Islet precursor cell (in vitro differentiated cells): ENCODE measurements at regions not wholly inside any gene's neighbourhood (a gene's known extent, or its start where the extent isn't known, plus 50 kb on each side); places are given as distances from the start of the nearest gene placed in this dataset.

ENCODE experiments used
- DNase-seq: peaks from one replicate; pipeline ENCODE4 v3.0.0-alpha.2; 2018

DNA sequence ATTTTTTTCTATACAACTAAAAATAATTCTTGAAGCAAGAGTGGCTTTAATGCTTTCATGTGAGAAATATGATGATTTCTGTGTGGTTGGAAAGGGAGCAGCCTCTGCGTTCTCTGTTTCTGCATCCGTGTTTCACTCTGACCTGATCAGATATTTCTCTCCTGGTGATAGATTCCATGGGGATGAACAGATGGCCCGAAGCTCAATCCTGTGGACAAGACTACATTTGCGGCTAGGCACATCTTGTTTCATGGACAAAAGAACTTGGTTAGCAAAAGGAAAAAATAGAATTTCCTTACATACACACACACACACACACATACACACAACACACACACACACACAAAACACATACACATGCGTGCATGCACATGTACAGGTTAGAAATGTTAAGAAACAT lies 218.2 kb upstream of the ADAMTS16 start:
- no peak for DNase-seq

DNA sequence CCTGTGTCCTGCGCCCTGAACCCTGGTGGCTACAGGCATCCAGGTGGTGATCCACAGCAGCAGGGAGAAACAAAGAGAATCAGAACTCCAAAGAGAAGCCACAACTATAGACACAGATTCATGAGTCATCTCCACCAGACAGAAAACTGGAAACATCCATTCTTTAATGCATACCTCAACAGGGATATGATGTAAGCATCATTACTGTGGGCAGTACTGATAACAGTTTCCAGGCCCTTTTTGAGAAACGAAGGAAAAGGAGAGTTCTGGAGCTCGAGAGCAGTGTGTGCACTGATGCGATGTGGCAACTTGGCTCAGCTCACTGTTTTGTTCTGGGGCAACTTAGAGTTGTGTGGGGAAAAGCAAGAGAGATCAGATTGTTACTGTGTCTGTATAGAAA lies 215.6 kb upstream of the ADAMTS16 start:
- DNase-seq, result no peak

DNA sequence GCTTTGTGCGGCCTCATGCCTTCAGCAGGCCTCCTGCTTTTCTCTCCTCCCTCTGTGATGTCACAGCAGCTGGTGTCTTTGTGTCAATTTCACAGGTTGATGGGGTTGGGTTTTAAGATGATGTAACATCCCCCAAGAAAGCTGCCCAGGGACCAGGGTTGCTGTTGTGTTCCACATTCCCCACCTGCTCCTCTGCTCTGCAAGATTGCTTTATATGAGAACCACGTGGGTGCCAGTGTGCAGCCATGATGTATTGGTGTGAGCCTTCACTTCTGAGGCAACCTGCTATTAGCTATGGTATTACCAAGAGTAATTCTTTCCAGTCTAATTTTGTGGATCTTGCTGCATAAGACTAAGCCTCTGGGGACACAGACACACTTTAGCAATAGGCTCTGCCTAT lies 213.0 kb upstream of the ADAMTS16 start:
- no peak for DNase-seq

DNA sequence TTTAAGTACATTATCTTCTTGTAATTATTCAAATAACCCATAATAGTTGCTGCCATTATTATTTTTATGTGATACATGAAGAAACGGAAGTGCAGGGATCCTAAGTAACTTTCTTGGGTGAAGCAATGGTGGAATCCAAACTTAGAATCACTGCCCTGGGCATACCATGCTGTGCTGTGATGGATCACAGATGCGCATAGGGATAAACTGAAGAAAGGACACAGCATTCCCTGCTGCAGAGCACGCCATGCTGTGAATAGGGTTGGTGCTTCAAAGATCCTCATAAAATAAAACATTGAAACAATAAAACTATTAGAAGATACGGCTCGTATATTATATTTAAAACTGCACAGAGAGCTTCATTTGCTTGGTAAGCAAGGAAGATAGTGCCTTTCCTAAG lies 211.7 kb upstream of the ADAMTS16 start:
- no peak for DNase-seq

DNA sequence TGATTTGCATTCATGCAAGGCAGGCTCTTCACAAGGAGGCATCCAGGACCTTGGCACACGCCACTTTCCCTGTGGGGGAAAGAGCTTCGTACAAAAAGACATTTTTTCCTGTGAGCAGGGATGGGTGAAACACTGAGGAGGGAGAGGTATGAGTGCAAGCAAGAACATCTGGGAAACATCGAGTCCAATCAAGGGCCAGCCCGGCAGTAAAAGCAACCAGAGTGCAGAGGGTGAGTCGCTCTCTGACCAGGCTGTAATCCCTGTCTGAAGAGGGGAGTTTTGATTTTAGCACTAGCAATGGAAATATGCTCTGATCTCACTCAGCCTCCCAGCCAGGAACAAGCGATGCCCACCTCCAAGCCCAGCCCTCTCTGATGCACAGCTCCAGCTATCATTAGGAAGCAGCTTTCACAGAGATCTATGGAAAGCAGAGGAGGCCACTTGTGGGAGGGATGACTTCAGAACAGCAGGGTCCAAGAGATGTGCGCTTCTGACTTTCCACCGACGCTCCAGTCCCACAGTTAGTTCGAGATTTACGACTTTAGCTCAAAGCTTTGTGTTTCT lies 211.0 kb upstream of the ADAMTS16 start:
- DNase-seq, result no peak

DNA sequence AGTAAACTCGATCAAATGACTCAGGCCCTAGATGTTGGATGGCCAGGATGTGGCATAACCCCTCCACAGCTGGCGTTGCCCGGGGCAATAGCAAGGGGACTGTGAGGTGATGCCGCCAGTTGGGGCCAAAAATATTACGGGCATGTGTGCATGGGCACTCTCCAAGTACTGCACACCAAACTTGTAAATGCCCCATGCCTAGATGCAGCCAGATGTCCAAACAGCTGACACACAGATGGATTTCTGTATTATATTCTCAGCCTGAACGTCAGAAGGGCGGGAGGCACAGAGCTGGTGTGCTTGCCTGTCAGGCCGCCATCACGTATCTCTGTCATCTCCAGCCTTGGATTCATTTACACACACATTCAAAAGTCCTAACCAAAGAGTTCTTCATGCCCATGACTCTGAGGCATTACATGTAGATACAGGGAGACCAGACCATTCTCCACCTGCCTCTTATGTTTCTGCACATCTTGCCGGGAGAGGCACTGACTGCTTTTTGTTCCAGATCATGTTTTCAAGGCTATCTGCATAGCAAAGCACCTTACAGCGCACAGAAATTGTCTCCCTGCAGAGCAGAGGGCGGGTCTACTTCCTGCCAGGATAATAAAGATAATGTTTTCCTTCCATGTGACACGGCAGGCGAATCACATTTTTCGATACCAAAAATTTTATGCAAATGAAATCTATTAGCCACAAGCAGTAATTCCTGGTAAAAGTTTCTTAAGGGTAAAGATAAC lies 200.9 kb upstream of the ADAMTS16 start:
- DNase-seq, result no peak

DNA sequence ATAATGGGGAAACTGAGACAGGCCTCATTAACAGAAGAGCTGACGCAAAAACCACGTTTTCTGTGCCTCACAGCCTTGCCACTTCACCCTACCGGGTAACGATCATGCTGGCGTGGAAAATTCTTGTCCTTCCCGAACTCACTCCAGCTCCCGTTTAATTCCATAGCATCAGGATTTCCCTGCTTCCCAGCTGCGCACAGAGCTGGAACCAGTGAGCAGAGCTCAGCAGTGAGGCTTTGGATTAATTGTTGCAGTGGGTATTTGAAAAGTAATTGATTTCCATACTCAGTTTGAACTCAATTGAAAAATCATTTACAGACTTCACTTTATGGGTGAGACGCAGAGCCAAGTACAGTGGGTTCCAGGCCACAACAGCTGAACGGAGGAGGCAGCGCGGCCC lies 199.0 kb upstream of the ADAMTS16 start:
- DNase-seq, result no peak

DNA sequence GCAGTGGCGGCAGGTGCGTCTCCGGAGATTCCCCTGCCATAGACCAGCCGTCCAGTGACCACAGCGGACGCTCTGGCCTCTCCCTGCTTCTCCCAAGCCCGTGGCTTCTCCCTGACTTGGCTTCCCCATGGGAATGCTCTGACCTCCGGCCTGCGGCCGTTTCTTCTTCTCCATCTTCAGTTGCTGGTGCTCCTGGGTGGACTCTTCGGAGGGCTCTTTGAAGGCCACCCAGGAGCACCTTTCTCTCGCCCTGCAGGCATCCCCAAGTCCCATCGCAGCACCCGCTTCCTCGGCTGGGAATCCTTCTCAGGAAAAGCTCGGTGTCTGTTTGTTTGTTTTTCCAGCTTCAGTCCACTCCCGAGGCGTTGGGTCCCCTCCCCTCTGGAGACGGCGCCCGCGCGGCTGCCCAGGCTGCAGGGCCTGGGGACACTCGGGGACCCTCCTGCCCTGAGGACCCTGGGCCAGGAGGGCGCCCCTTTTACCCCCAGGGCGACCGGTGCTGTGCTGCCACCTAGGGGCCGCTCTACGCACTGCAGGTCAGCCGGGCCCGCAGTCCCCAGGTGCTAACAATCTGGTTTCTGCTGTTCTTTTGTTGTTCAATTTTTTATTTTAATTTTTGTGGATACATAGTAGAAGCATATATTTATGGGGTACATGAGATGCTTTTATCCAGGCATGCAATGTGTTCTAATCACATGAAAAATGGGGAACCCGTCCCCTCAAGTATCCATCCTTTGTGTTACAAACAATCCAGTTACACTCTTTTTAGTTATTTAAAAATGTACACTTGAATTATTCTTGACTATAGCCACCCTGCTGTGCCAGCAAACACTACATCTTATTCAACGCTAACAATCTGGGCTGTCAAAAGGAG lies 197.9 kb upstream of the ADAMTS16 start:
- DNase-seq, result no peak

DNA sequence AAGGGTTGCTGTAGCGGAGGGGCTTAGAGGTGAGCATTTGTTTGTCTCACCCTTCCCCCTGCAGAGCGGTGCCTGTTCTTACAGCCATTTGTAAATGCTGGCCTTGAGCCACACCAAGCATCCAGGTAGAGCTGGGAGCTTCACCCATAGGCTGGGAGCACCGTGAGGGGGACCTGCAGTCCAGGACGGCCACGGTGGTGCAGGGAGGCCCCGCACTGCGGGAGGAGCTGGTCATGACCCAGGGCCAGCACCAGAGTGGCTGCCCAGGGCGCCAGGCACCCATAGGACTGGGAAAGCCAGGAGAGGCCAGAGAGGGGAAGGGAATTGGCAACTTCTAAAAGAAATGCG lies 197.3 kb upstream of the ADAMTS16 start:
- no peak for DNase-seq

DNA sequence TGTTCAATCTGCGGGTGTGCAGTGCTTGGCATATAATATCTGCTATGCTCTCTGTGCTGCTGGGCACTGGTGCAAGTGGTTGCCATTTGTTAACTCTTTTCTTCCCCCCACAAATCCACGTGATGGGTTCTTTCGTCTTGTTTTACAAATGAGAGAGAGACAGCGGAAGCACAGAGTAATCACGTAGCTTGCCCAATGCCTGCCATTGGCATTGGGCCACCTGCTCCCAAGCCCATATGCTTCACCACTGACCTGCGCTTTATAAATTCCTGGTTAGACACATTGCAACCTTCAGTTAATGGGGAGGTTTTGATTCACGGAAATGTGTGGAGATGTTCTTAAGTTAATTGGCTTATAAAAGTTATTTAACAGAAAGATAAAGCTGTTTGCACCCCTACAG lies 194.8 kb upstream of the ADAMTS16 start:
- no peak for DNase-seq

DNA sequence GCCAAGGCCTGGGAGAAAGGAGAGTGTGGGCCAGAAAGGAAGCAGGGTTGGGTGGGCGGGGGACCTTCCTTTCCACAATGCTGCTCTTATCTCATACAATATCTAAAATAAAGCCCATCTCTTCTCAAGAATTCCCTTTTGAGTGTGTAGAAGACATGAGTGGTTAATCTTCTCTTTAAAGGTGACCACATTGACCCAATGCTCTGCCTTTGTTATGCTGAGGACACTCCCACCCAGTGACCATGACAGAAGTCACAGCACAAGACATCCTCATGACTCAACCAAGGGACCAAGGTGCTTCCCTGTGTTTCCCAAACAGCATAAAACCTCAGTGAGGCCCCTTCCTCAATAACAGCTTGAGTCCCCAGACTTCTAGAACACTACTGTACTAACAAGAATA lies 193.0 kb upstream of the ADAMTS16 start:
- DNase-seq, result no peak

DNA sequence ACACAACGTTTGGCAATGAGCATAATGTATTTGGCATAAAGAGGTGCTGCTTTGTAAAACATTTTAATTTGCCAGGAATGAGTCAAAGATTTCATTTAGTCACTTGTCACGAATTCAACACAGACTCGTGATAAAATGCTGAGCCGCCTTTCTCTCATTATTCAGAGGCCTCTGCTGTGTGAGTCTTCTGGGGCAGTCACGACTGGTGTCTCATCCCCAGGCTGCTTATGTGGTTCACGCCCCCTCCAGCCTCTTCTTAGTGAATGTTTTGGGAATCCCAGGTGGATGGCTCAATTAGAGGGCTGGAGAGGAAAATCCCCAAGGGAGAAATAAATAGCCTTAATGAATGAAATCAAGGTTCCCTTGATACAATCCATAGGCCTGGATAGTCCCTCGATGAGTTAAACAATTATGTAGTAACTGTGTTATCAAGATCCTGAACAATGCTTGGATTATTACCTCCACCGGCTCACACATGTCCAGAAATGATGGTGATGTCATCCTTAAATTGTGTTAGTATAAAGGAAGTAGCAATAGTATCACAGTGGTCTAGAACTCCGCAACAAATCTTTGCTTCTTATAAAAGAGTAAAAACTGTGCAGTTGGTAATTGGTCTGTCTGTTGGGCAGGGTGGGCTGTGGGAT lies 192.1 kb upstream of the ADAMTS16 start:
- DNase-seq, result no peak

DNA sequence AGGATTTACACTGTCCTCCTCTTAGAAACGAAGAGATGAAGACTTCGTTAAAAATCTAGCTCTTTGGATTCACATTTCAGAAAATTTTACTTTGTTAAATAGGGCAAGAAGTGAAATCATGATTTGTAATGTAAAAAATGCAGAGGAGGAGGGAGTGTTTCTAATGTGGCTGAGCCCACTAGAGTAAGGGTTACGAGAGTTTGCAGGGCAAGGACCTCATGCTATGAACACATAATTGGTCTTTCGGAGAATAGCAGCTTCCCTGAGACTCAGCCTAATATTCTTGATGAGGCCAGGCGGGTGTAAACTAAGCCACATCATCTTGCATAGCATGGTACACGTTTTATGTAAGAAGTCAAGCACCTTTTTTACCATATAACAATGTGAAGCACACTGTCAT lies 191.0 kb upstream of the ADAMTS16 start:
- no peak for DNase-seq

DNA sequence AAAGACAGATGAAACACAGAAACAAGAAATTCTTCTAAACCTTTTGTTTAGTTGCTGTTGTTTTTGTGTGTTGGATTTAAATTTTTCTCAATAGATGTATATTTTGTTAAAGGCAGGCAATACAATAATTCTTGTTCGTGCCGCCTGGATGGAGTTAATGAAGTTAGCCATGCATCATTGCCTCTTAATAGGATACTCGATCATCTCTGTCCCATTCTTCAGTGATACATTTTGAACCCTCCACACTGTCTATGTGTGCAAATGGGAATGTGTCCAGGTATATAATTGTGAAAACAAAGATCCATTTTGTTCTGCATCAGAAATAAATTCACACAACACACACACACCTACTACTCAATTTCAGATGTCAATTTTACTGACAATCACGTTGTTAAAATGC lies 186.6 kb upstream of the ADAMTS16 start:
- DNase-seq, result no peak

DNA sequence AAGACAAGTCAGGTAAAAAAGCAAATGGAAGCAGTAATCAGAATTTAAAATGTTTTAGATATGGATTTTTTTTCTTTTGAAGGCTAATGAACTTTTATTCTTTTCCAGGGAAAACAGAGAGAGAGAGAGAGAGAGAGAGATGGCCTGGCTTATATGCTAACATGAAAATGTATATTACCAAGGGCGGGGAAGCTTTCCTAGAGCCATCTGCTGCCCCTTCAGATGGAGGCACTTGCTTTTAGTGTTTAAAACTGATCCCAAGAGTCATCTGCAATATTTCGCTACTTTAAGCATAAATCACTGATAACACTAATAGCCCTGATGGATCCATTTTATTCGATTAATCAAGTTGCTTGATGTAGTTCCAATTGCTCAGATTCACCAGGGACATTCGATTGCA lies 186.1 kb upstream of the ADAMTS16 start:
- DNase-seq, result no peak

DNA sequence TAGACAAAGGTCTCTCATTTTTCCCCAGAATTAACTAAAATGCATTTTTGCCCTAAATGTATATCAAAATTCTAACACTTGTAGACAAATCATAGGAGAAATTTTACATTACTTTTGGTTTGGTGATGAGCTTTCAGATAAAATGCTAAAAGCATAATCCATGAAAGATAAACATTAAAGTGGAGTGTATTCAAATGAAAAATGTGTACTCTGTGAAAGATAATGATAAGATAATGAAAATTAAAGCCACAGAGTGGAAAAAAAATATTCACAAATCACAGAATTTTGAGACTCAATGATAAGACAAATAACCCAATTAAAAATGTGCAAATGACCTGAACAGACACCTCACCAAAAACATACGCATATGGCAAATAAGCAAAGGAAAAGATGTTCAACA lies 176.9 kb upstream of the ADAMTS16 start:
- DNase-seq, result no peak

DNA sequence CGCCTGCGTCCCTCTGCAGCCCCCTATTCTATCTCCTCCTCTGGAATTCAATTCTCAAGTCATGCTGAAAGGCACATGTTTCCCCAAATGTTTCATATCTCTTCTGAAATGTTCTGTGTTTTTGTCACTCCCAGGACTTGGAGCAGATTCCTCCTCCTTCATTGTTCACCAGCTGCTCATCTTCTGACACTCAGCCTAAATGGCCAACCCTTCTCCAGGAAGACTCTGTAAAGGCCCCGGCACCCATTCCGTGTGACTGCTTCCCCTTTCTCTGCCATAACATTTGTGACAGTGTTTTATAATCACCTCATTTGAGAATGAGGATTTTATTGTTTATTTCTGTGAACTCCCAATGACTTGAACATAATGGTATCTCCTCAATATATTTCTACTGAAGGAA lies 170.8 kb upstream of the ADAMTS16 start:
- DNase-seq, result no peak

DNA sequence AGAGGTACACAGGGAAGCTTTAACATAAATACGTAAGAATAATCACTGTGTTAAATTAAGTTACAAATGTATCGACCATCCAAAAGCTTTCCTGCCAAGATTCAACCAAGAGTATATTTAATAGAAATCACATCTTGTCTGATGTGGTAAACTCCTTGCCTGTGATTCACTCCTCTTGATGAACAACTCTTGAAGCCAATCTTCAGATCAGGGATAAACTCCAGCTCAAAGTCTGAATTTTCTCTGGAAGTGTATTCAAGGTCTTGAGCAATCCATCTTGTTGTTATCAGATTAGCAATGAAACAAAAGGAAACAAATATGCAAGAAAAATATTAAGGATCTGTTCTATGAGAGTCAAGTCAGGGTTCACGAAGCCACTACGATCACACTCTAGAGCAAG lies 170.0 kb upstream of the ADAMTS16 start:
- DNase-seq, result no peak

DNA sequence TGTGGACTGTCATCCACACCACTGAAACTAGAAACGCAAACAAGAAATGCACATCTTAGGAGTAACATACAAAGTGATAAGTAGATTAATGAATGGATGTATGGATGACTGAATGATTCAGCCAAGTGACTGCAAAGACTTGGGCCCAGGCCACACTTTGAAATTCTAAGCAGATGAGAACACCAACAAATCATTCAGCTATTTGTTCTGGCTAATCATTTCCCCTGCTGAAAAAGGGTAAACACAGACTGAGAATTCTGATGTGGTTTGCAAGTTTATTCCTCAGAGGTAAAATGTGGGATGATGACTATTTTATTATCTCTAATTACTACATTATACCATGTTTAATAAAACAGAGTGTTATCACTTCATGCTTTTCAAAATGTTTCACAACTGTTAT lies 163.2 kb upstream of the ADAMTS16 start:
- no peak for DNase-seq

DNA sequence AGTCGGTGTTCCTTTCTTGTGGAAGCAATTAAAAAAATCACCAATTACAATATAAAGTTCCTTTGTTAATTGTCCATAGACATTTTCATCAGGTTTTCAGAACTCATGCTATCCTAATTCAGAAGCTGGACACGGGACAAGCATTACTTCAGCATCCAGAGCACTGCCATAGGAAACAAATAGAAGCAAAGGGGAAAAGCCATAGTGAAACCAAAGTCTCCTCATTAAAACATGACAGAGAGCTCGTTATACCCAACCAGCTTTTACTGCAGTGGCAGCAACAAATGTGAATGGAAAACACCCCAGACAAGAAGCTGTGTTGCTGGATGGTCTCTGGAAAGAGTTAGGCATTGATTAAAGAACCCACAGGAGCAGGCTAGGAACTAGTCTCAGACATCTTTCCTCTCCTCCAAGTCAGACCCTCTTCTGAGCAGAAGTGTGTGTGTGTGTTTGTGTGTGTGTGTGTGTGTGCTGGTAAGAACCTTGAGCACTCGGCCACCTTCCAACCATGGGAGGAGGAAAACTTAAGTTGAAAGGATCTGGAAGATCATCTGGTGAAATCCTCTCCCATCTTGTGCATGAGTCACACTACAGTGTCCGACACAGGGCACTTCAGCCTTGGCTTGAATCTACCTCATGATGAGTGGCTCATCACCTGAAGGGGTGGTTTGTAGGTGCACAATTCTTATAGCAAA lies 162.6 kb upstream of the ADAMTS16 start:
- DNase-seq, result no peak

DNA sequence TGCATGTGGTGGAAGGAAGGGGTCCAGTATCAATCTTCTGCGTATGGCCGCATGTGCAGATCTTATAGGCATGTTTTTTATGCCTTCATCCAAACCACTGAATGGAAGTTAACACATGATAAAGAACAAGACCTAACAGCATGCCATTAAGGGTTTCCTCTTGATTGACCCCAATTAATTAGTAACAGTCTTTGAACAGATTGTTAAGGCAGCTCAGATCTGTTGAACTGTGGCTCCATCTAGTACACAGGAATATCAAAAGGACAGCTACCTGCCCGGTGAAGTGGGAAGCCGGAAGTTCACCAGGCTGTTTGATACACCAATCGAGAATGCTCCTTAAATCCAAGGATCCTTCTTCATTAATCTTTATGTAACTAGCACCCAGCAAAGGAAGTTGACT lies 159.9 kb upstream of the ADAMTS16 start:
- no peak for DNase-seq

DNA sequence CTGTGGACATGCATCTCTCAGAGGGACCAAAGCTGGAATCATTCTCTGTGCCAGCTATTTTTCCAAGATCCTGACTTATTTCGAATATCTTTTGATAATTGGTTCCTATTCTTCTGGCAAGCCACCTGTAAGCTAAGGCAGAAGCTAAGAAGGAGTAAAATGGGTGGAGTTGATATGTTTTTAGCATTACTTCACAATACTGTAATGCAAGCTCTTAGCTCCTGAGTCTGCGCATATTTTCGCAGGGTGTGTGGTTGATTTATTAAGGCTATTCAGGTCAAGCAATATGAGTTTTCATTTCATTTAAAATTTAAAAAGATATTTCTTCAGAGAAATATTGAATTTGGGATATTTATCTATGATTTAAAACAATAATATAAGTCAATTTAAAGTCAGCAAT lies 158.5 kb upstream of the ADAMTS16 start:
- no peak for DNase-seq

DNA sequence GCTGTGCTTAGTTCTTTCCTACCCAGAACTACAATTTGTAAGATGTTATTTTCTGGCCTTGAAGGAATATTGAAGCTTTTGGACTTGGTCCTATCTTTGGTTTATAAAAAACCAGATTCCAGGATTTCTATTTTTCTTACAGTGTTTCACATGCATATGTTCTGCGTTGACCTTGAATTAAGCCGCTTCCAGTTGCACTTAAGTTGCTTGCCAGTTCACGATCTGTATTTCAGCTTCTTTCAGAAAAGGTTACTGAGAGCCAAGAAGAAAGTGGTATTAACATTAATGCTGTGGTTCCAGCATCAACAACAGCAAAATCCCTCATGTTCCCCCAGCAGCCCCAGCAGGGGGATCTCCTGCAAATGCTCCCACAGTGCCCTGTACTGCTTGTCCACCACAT lies 156.4 kb upstream of the ADAMTS16 start:
- no peak for DNase-seq
